ENCODE measurements at regions not wholly inside any gene's neighbourhood (a gene's known extent, or its start where the extent isn't known, plus 50 kb on each side); places are given as distances from the start of the nearest gene placed in this dataset.

DNA sequence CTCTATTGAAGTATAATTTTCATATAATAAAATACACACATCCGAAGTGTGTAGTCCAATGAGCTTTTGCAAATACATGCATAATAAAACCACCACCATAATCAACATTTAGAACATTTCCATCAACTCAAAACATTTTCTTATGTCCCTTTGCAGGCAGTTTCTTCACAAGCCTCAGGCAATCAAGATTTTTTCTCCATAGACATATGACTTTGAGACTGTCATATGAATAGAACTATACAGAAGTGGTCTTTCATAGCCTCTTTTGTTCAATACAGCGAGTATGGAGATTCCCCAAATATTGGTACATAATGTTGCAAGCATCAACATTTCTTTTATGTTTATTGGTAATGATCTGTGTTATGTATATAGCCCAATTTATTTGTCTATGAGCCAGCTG lies 983.2 kb downstream of the CDH11 start:
- ATAC-seq (no peak), DNase-seq (ENCODE audit: low spot score) (no peak)
- intact Hi-C loops (cut with DNase I), result no loop called here

DNA sequence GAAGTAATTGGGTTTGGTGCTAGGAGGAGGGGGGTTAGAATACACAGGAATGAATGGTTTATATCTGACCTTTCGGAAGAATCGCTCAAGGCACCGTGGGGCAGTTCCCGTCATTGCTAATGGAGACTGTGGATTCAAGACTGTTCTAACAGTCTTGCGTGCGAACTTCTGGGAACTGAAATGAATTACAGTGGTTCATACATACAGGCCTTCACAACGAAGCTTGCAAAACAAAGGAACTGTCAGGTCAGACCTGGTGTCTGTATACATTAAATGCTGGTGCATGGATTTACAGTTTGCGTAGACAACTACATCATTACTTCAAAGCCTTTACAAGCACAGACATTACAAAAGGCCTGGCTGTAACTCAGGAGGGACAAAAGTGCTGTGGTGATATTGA lies 983.9 kb downstream of the CDH11 start:
- ATAC-seq, result no peak
- intact Hi-C loops (cut with DNase I), result no loop called here
- DNase-seq (ENCODE audit: low spot score), result no peak

DNA sequence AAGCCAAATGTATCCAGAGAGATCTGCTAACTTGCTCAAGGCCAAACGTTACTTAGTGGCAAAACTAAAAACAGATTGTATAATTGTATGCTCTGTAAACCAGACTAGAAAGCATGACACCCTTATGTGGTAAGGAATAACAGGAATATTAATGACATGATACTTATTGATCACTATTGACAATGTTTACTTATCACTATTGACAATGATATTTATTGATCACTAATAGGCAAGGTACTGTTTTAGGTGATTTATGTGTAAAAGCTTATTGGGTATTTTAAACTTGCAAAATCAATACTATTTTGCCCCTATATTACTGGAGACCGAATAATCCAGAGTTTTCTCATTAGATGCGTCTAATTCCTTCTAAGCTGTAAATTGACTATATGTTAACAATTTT lies 985.1 kb downstream of the CDH11 start:
- no peak for ATAC-seq
- intact Hi-C loops (cut with DNase I), result no loop called here
- no peak for DNase-seq (ENCODE audit: low spot score)

DNA sequence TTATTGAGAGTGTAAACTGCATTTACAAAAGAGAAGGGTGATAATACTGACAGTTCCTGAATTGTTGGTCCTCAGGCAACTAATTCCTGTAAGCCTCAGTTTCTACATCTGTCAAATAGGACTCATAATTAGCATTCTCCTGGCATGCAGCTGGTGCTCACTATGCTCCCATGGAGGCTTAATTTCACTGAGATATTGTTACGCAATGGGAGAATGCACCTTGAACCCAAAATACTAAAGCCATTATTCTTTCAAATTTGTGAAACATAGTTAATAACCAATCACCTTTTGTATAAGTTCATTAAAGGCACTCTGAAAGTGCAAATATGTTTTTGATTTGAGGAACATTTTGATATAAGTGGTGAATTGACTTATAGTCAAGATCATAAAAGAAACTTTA lies 985.5 kb downstream of the CDH11 start:
- ATAC-seq (no peak), DNase-seq (ENCODE audit: low spot score) (no peak)
- intact Hi-C loops (cut with DNase I), result no loop called here

DNA sequence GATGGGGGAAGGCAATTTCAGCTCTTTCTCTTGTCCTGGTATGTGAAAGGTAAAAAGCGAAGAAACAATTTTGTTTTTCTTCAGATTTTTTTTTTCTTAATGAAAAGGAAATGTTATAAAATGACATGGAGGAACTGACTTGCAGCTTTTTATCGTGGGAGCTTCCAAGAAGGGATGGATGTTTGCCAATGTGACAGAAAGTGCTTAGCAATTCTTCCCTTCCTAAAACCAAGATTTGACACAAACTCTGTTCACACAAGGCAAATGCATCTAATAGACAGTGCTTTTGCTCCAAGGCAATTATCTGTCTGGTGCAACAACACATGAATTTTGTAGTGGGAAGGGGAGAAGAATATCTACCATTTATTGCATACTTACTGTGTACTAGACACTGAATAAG lies 988.5 kb downstream of the CDH11 start:
- ATAC-seq (no peak), DNase-seq (ENCODE audit: low spot score) (no peak)
- intact Hi-C loops (cut with DNase I), result no loop called here

DNA sequence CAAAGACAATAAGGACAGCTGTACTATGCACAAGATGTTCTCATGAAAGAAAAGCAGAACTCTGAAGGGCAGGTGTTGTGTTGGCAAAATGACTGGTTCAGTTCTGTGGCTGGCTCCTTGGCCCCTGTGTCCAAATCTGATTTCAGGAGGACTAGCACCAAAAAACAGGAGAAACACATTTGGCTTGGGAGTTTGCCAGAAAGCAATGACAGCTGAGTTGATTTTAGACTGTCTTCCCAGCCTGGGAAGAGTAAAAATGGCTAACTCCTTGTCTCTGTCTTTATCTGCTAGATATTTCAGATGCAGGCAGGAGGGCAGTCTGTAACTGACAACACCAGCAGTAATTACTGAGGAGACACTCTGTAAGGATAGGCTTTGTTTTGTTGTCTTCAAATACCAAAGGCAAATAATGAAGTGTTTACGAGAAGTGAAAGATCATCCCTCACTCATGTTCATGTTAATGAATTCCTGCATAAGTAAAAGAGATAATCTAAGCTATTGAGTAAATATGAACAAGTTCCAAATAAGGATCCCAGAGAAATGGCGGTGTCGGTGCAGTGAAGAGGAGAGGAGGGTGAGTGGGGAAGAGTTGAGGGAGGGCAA lies 989.0 kb downstream of the CDH11 start:
- intact Hi-C loops (cut with DNase I), result no loop called here
- no peak for ATAC-seq

DNA sequence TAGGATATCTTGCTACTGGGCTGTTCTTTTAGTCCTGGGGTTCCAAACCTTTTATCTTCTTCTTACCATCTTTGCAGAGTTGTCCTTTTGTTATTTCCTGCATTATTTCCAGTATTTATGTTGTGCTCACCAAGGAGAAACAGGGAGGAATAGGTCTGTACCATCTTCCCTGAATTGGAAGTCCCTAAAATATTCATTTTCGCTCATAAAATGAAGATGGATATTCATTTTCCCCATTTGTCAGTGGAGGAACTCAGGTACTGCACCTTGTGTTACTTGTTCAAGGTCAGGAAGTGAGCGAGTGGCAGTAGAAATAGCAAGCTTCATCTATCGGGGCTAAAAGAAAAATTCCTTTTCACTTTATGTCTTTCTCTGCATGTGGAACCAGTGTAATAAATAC lies 989.7 kb downstream of the CDH11 start:
- ATAC-seq (no peak), DNase-seq (ENCODE audit: low spot score) (no peak)
- intact Hi-C loops (cut with DNase I), result no loop called here

More for the DNA sequence above, 989.0 kb downstream of the CDH11 start:
- no peak for DNase-seq (ENCODE audit: low spot score)

DNA sequence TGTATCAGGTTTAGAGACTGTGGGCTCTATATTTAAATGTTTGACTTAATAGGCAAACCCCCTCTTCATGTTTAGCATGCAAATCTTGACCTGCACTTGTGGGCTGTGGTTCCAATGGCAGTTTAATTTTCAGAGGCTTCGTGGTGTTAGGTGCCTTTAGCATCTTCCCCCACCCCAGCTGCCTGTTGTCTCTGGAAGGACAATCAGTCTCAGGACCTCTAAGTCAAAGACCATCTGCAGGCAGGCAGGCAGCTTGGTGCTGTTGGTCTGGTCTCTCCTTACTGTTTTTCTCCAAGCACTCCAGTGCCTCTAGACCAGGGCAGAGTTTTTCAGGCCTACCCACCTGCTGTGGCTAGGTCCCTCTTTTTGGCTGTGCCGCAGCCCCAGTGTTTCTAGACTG lies 990.4 kb downstream of the CDH11 start:
- ATAC-seq, result no peak
- intact Hi-C loops (cut with DNase I), result no loop called here
- no peak for DNase-seq (ENCODE audit: low spot score)

DNA sequence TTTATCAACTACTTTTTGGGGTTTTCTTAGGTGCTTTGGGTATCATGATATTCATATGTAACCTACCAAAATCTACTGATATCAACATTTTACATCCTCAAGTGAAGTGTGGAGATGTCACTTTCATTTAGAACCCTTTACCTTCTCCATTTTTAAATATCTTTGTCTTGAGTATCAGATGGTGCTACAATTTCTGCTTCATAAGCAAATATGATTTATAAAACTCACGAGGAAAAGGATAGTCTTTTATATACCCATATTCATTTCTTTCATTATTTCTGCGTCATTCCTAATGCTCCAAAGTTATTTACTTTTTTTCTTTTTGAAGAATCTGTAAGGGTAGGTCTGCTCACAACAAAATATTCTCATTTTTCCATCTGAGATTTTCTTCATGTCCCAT lies 991.7 kb downstream of the CDH11 start:
- intact Hi-C loops (cut with DNase I), result no loop called here
- no peak for DNase-seq (ENCODE audit: low spot score)
- no peak for ATAC-seq

DNA sequence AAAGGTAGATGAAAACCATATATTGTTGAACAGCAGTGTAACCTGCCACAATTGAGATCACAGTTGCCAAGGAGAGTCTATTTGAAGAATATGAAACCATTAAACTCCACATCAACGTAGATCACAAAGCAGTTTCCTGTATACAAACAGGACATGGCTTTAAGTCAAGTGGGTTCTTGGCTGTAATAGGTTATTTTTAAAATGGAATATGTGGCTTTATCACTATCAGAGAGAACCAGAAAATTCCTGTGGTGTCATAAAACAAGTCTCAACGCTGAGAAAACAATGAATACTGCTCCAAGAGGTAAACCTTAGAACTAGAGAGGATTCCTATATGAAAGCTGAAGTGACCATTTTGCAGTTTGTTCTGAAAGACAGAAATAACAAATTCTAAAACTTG lies 999.7 kb downstream of the CDH11 start:
- ATAC-seq (no peak), DNase-seq (ENCODE audit: low spot score) (no peak)
- intact Hi-C loops (cut with DNase I), result no loop called here

DNA sequence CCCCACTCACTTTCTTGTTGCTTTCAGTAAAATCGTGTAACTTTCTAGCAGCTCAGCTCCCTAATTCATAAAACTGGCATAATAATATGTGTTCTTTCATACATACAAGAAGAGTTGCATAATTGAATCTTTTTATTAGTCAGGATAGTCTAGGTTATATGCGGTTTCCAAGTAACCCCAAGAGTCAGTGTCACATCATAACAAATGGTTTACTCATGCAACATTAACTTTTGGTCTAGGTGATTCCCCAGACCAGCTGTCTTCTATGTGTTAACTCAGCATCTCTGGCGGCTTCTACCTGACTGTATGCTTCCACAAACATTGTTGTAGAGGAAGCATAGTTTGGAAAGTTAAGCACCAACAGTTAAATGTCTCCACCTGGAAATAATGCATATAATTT lies 1000.4 kb downstream of the CDH11 start:
- DNase-seq (ENCODE audit: low spot score) (no peak), ATAC-seq (no peak)
- intact Hi-C loops (cut with DNase I), result no loop called here

DNA sequence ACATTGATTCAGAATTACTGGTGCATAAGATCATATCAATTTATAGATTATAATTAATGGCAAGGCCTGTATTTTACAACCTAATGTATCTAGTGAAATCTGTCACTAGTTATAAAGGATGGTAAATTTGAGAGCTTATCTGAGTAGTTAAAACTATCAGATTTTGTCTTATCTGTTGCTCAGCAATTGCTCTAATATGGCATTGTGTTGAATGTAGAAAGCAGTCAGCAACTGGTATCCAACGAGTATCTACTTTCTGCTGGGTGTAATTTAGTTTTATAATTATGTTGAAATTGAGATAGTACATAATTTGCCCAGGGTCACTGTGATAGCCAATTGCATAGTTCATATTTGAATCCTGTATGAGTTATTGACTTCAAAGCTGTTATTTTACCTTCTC lies 1005.7 kb downstream of the CDH11 start:
- DNase-seq (ENCODE audit: low spot score), result no peak
- ATAC-seq, result no peak
- intact Hi-C loops (cut with DNase I), result no loop called here

DNA sequence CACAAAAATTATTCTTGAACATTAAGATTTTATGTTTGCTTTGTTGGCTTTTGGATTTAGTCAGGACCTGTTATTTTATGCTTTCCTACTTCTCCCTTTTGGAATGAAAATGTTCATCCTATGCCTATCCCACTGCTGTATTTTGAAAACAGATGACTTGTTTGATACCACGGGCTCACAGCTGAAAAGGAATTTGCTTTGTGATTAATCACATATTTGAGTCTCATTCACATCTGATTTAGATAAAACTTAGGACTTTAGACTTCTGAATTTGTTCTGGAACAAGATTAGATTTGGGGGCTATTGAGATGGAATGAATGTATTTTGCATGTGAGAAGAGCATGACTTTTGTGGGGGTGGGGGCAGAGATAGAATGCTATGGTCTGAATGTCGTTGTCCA lies 1012.6 kb downstream of the CDH11 start:
- intact Hi-C loops (cut with DNase I), result no loop called here
- DNase-seq (ENCODE audit: low spot score) (no peak), ATAC-seq (no peak)

DNA sequence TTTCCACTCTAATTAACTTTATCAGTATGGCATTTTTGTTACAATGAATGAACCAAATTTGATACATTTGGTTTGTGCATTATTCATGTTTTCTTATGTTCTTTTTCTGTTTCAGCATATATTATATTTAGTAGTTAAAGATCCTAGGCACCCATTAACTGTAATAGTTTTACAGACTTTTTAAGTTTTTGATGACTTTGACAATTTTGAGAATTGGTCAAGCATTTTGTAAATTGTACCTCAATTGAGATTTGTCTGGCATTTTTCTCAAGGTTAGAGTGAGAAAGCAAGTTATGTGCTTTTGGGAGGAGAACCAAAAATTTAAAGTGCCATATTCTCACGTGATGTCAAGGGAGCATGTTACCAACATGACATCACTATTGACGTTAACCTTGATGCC lies 1019.2 kb downstream of the CDH11 start:
- DNase-seq (ENCODE audit: low spot score) (no peak), ATAC-seq (no peak)
- intact Hi-C loops (cut with DNase I), result no loop called here

DNA sequence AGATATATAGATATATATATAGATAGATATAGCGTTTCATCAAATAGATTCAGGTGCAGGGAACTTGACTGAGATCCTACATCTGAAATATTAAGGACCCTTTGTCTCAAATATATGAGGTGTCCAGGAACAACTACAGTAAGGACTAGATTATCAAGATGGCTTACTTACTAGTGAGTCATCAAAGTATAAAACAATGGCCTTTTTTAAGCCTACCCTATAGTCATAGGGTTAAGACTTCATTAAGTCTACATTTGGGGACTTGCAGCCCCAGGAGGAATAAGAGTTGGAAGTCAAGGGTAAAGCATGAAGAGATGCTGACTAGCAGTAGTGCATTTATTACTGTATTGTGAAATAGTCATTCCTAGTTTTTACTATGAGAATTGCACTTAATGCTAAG lies 1023.4 kb downstream of the CDH11 start:
- intact Hi-C loops (cut with DNase I), result no loop called here
- ATAC-seq, result no peak

DNA sequence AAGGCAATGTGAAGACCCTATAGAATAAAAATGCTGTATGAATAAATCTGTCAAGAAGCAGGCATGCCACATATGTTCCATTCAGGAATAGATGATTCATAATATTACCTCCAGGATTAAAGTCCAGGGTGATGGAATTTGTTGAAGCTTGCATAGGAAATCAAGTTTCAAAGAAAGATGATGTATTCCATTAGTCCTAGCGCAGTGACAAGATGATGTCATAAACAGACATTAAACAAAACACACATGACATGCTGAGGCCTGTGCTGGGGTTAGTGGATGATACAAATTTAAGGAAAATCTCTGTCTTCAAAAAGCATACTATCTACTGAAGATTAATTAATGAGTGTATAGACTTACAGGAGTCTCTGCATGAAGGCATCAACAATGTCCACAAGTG lies 1025.2 kb downstream of the CDH11 start:
- ATAC-seq (no peak), DNase-seq (ENCODE audit: low spot score) (no peak)
- intact Hi-C loops (cut with DNase I), result no loop called here

More for the DNA sequence above, 1023.4 kb downstream of the CDH11 start:
- no peak for DNase-seq (ENCODE audit: low spot score)

DNA sequence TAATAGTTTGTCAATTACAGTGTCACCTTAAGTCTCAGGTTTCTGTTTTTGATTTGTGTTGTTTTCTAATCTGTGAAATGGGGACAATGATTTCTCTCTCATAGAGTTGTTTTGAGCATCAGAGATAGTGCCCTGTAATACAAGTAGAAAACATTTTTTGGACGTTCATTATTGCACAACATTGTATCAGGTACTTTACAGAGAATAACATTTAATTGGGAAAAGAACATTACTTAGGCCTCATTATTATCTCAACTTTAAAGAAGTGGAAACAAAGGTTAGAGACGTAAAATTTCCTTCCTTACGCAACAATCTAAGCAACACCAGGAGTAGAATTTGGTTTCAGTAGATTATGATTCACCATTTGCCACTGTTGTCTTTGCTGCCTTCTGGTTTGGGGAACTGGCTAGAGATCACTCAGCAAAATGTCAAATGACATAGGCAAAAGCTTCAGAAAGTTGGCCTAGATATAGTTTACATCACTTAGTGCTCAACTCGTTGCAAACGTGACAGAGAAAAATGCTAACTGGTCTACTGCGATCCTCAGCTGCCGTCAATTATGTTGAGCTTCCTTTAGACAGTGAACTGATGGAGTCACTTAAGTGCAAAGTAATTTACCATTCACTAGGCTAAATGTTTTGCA lies 1026.8 kb downstream of the CDH11 start:
- no peak for DNase-seq (ENCODE audit: low spot score)
- no peak for ATAC-seq
- intact Hi-C loops (cut with DNase I), result no loop called here

DNA sequence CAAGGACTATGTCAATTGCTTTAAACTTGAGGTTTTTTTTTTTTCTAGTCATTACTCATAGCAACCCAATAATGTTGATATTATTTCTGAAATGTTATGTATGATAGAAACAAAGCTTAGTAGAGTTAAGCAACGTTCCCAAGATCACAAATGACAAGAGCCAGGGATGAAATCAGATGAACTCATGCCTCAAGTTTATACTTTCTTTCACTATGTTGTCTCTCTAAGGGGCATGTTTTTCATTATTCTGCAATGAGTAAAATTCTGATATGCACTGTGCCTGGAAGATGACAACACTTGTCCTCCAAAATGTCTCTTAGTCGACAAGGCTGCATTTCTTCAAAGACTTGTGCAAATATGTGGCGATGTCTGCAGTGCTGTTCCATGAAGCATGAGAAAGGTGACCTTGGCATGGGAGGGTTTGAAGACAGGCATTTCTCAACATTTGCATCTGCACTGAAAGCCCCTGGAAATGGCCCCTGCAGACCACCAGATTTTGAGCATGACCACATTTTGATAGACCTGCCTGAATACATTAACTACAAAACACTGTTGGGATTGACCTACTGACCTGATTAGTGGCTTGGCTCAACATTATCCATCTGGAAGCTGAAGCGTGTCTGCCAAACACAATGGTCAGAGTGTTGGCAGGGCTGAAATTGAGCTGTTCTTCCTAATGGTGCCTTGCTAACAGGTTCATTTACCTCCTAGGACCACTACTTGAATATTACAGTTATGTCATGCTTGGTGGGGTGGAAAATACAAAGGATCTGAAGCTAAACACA lies 1027.5 kb downstream of the CDH11 start:
- DNase-seq (ENCODE audit: low spot score), result no peak
- ATAC-seq, result no peak
- intact Hi-C loops (cut with DNase I), result no loop called here

DNA sequence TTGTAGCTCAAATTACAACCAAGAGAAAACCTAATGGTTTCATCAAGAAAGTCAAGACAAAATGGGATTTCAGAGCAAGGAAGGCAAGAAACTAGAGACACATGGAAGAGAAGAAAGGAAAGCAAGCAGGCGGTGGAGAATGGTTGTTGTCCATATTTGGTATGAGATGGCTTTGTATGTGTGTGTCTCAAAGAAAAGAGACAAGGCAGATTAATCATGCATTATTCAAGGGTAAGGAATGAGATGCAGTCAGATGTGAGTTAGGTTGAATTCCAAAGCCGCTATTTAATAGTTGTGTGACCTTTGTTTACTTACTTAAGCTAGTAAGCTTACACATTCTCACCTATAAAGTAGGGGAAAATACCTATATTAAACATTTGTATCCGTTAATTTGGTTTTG lies 1029.6 kb downstream of the CDH11 start:
- ATAC-seq, result no peak
- intact Hi-C loops (cut with DNase I), result no loop called here
- DNase-seq (ENCODE audit: low spot score), result no peak

DNA sequence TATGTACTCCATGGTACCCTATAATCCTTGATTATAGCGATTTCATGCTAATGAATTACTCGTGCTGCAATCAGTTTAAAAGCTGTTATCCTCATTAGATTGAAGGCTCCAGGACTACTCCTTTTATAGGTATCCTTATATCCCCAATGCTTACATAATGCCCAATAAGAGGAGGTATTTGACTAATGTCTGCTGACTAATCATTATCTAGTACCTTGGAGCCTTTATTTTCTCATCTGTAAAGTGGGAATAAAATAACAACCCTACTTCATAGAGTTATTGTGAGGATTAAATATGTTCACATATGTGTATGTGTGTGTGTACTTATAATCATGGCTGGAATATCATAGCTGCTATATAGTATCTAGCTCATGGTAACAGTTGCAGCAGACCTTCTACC lies 1031.5 kb downstream of the CDH11 start:
- intact Hi-C loops (cut with DNase I), result no loop called here
- ATAC-seq (no peak), DNase-seq (ENCODE audit: low spot score) (no peak)

DNA sequence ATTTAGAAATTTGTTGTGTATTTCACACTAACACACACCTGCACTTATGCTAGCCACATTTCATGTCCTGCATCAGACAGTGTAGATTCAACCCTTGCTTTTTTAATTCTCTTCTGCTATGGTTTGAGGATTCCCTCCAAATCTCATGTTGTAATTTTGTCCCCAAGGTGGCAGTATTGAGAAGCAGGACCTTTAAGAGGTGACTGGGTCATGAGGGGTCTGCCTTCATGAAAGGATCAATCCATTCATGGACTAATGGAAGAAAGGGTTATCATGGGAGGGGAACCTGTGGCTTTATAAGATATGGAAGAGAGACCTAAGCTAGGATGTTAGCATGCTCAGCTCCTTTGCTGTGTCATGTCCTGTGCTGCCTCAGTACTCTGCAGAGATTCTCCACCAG lies 1032.2 kb downstream of the CDH11 start:
- peak; percentile 24 for ATAC-seq
- DNase-seq (ENCODE audit: low spot score), result no peak
- intact Hi-C loops (cut with DNase I), result no loop called here
